Gastrocnemius medialis (tissue), 4 donors: ENCODE measurements at regions not wholly inside any gene's neighbourhood (a gene's known extent, or its start where the extent isn't known, plus 50 kb on each side); places are given as distances from the start of the nearest gene placed in this dataset.

Experiments used
- CTCF ChIP-seq, 5 experiments: fragments of 450-650 bp in 3 of 5; fragments of 200-600 bp in 2 of 5; sonication (generic) in 2 of 5; IDR thresholded peaks in 4 of 5; conservative IDR thresholded peaks in 1 of 5; 1 replicate in 4 of 5; 2 replicates in 1 of 5; pipeline ENCODE4 v1.5.1; 2016 to 2019; ENCODE audit warnings: antibody characterized with exemption in 5 of 5, mild to moderate bottlenecking in 3 of 5, moderate library complexity in 3 of 5
- POLR2A ChIP-seq, 2 donors: fragments of 450-650 bp; IDR thresholded peaks; one replicate each; pipeline ENCODE4 v1.6.1; 2017; ENCODE audit warnings: antibody characterized with exemption in 2 of 2, mild to moderate bottlenecking in 2 of 2, moderate library complexity in 2 of 2

GRCh38 chr20:40019510-40019909 is 669.5 kb downstream of the MAFB start:
- no peak for TF ChIP-seq CTCF (IDR thresholded peaks at IDR 0.05 in 4 of 5, conservative IDR thresholded peaks at IDR 0.05 in 1 of 5)
- no peak for TF ChIP-seq POLR2A (IDR thresholded peaks at IDR 0.05)
